HG03558 (cell line): ENCODE measurements at regions not wholly inside any gene's neighbourhood (a gene's known extent, or its start where the extent isn't known, plus 50 kb on each side); places are given as distances from the start of the nearest gene placed in this dataset.

Source experiments
- ATAC-seq: cut with Tn5 transposase; IDR thresholded peaks from one replicate; pipeline ENCODE4 v1.9.1; 2021; ENCODE audit warnings: moderate number of reproducible peaks; ENCODE audit not compliant: unreplicated experiment; ENCODE audit errors: extremely low read depth

DNA sequence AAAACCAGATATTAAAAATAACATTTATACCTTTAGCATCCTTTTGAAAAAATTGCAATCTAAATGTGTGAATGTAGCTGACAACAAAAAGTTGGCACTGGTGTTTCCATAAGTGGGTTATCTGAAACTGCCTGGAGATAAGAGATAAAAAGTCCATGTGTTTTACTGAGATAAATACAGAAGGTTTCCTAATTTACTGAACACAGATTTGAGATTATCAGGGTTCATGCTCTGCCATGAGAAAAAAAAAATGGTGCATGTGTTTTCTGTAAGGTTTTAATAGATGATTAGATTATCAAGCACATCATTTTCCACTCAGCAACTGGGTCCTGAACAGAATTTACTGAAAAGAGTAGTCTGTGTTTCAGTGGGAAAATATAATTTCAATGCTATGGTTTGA lies 326.2 kb upstream of the SLIT2 start:
- no peak for ATAC-seq

DNA sequence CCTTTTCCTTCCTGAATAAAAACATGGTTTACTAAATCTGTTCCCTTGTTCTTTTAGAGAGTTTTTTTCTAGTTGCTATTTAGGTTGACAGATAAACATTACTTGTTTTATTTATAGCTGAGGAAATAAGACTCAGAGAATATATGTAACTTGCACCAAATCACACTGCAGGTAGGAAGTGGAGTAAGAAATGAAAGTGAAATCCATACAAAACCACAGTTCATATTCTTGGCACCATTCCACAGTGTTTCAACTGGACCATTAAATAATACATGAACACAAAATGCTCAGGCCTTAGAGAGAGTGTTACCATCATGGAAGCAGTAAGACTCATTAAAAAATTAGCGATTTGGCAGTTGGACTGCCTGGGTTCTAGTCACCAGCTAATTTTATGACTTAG lies 326.9 kb upstream of the SLIT2 start:
- no peak for ATAC-seq

DNA sequence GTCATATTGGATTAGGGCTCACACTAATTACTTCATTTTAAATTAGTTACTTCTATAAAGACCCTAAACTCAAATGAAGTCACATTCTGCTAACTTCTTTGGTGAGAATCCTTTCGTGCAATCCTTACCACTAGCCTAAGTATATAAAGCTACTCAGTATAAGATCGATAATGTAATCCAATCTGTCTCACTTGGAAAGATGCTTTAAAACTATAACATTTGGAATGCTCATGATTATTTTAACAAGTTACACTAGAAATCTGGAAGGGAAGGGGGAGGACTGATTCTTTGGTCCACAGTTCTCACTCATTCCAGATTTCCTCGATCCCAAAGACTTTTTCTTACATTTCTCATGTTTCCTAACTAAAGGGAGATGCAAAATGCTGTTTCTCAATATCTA lies 336.4 kb upstream of the SLIT2 start:
- no peak for ATAC-seq

DNA sequence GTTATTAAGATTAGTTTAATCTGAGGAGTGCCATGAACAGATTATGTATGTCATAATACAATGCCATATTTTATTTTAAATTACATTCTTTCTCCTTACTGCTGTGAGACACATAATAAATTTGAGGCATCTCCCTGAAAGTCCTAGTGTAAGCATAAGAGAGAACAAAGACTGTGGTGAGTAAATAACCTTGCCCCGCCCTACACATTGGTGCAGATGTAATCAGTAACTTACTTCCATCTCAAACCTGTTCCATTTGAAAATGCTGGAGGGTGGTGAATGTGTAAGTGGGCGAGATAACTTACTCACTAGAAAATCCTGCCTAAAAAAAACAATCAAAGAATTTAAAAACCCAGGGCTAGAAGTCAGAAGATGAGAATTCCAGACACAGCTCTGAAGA lies 338.1 kb upstream of the SLIT2 start:
- no peak for ATAC-seq

DNA sequence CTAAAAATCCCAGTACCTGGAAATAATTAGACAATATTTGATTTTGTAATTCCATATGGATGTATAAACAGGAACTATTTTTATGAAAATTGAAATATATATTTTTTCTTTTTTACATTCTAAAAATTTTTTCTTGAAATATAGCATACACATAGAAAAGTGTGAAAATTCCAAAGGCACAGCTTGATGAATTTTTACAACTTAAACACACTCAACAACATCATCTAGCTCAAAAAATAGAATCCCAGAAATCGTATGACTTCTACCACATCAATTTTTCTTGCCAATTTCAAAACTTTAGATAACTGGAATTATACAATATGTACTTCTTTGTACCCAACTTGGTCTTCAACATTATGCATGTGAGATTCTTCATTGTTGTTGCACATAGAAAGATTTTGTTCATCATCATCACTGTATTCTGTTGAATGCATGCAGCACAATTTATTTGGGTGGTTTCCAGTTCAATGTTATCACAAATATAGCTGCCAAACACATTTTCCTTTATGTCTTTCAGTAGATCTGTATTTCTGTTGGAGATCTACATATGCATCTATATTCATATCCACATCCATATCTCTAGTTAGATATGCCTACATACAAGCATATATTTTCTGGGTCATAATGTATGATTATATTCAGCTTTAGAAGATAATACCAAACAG lies 340.7 kb upstream of the SLIT2 start:
- no peak for ATAC-seq

DNA sequence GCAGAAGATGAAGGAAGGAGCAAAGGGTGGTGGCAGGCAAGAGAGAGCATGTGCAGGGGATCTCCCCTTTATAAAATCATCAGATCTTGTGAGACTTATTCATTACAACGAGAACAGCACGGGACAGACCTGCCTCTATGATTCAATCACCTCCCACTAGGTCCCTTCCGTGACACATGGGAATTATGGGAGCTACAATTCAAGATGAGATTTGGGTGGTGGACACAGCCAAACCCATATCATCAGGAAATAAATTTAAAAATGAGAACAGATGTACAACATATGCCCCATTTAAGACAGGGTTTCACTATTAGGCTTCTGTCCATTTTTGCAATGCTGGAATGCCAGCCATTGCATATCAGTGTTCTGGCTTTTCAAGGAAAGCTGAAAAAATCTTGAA lies 346.7 kb upstream of the SLIT2 start:
- no peak for ATAC-seq

DNA sequence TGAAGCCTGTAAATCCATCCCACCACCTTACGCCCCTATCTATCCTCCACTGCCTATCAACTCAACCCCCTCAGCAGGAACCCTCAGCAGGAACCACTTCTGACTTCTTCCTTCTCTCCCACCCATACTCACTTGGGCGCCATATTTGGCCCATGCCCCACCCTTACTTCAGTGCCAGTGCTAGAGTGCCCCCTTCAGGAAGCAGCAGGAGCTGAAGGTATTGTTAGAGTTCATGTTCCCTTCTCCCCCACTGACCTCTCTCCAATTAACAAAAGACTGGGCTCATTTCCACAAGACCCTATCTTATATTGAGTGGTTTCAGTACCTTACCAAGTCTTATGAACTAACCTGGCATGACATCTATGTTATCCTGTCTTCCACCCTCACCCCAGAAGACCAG lies 363.1 kb upstream of the SLIT2 start:
- no peak for ATAC-seq

DNA sequence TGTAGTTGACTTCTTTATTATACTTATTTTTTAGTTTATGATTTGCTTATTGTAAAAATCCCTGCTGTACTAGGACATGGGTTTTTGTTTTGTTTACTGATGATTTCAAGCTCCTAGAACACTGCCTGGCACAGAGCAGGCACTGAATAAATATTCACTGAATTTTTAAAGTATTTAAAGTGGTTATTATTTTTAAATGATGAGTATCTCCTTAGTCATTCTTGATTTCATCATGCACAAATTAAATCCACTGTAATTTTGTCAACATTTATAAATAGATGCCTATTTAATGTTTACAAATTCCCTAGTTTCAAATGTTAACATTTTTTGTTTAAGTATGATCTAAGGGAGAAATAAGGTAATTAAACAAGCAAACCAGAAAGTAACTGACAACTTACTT lies 367.9 kb upstream of the SLIT2 start:
- ATAC-seq, result no peak

DNA sequence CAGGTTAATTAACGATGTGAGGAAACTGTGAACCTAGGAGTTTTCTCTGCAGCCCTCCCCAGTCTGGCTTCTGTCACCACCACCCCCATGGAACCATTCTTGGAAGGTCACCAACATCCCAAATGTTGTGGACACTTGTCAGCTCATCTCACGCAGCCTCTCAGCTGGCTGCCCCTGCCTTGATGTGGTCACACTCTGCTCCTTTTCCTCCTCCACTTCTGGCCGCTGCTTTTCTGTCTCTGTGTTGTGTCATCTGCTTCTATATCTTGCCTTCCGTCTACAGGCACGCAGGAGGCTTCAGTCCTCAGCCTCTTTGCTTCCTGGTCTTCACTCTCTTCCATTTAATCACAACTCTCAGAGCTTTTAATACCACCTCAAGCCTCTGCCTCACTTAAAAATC lies 371.5 kb upstream of the SLIT2 start:
- ATAC-seq, result no peak

DNA sequence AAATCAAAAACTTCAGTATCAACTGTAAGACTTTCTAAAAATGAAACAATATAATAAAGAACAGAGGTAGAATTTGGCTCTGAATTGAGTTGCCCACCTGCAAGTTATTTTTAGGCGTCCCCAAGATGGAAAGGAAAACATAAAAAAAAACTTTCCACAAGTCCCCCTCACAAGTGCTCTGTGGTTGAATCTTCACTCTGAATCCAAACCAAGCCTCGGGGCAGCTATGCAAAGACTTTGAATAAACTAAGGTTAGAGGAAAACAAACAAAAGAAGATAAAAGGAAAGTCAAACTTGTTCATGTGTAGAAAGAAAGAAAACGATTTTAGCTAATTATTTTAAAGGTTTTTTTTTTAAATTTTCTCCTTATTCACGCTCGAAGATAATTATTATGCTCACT lies 372.4 kb upstream of the SLIT2 start:
- ATAC-seq, result no peak

DNA sequence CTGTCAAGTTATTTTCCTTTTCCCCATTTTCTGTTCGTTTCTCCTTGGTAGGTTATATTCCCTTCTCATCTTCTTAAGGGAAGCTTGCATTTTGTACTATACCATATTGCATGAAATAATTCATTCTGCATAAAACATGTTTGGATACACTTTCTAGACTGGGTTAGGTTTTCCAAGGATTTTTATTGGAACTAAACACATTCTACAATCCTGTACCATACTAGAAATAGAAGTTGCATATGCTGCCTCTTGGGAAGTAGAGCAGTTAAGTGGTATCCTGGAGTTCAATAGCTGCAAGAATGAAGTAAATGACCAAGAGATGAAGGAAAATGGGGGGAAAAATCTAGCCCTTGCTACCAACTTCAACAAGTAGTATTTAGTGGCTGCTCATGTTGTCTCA lies 393.7 kb upstream of the SLIT2 start:
- no peak for ATAC-seq

DNA sequence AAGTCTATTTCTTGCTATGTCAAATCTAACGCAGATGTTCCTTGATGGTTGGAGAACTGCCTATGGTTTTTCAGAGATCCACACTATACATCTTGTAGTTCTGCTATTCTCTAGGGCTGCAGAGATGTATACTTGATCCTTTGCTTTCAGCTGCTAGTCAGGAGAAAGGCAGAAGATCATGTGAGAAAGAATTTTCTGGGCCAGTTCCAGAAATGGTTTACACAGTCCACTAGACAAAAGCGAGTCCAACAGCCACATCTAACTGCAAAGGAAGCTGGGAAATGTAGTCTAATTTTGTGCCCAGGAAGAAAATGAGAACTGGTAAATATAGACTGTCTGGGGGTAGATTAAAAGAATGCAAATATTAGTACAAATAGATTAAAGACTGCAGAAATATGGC lies 394.3 kb upstream of the SLIT2 start:
- ATAC-seq, result no peak

DNA sequence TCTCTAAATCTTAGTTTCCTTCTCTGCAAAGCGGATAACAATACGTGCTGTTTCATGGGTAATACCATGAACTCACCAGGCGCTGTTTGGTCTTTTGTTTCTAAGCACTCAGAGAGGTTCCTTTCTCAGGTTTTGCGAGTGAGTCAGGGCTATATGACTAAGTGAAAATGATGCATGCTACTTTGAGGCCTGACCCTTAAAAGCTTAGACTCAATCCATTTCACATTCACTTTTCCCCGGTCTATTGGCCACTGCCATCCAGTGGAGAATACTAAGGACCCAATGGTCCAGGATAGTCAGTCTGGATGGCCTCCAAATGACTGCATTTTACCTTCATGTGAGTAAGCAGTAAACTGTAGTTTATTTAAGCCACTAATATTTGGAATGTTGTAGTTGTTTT lies 400.8 kb upstream of the SLIT2 start:
- no peak for ATAC-seq

DNA sequence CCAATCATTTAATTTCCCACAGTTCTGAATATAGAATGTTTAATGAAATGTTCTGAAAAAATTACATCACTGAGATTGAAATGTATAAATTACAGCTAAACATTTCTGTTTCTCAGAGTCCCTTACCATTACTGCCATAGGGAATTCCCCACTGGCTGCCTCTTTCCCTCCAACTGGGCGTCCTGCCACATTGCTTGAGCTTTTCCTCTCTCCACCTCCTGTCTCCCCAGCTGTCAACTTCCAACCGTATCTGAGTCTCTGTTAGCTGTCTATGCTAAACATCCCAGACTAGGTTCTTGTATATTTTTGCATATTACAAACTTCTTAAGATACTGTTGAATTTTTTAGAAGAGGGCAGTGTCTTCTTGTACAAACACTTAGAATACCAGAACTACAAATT lies 407.3 kb upstream of the SLIT2 start:
- no peak for ATAC-seq

DNA sequence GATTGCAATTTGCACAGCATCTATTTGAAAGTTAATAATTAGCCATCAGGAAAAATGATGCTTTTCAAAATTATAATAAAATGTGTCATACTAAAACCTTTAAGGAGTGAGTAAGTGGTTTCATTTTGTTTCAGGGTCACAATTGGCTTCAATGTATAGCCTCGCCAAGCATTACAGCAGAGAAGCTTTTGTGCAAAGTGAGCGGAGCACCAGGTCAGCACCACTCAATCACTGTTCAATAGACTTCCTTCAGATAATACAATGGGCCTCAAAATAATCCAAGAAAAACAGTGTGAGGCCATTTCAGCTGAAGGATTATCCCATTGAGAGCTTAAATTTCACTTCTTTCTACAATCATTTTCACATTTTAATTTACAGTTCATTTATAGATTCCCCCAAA lies 409.2 kb upstream of the SLIT2 start:
- ATAC-seq, result no peak

DNA sequence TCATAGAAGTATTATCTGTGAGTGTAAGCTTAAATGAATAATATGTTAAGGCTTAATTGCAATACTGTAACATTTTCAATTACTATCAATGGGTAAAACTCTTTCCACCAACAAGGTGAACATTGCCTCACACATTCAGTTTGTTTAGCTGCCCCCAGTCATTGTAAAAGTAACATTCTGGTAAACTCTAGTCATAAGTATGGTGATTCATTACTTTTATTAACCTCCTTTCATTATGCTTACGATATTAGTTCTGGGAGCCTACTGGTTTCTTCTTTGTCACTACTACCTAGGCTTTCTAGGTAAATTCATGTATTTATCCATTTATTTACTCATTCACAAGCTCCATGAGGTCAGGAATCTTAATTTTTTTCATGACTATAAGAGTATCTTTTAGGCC lies 412.8 kb upstream of the SLIT2 start:
- ATAC-seq, result no peak

DNA sequence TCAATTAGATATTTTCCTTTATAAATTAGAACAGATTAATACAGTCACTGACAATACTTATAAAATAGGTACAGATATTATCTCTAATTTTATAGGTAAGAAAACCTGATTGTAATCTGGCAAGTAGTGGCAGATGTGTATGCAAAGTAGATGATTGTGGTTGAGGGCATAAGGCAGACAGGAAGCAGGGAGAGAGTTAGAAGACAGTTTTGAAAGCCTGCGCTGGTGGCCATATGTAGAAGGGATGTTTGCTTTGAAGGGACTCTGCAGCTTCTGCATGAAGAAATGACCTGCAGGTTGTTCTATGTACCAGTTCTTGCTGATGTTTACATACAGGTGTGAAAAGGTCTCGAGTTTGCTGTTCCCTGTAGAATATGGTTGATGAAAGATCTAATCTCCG lies 416.3 kb upstream of the SLIT2 start:
- ATAC-seq, result no peak

DNA sequence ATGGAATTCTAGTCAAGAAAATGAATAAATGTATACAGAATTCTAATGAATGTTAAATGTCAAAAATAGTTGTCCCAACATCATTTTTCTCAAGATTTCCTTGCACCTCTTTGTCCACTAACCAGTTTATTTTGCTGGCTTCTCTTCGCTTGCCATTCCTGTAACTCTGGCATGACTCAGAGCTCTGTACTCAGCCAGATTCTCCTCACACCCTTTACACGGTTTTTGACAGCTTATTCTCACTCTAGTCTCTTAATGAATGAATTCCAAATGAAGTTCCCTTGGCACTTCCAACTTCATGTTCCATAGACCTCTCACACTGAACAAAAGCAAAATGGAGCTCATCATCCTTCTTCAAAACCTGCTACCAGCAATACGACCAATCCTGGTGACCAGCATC lies 419.3 kb upstream of the SLIT2 start:
- no peak for ATAC-seq

DNA sequence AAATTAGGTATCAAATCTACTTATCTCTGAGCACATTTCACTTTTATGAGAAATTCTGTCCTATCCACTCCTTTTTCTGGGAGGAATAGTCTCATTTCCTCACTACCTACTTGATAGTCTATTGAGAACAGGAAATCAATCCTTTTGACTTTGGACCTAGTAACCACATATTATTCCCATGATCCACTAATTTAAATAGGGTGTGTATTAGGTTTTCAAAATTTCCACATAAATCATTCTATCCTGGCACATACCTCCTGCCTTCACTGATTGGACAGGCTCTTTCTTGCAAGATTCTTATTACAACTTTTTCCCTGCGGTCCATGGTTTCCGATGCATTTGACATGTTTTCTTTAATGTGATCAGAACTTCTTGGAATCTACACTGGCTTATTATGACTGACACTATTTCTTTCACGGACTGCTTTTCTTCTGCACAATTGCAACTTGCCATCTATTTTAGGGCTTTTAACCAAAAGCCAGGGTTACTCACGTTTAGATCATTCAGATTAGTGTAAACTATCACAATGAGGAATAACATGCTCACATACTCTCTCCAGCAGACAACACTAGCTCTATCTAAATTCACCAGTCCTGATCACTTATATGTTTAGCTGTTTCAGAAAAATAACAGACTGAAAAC lies 419.9 kb upstream of the SLIT2 start:
- no peak for ATAC-seq

DNA sequence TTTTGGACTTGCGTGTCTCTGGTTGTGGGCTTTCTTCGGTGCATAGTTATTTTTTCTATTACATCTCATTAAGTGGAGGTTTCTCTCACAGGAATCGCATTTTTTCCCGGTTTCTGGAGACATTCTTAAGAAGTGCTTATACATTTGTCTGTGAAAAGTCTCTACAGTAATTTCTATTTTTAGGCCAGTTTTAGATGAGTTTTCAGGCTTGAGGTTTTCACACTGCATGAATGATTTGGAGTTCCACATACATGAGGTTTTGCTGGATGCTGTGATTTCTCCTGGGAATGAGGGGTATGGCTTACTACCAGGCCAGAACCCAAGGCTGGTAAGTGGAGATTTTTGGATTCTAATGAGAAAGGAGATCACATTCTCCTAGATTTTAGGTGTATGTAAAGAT lies 422.6 kb upstream of the SLIT2 start:
- no peak for ATAC-seq

DNA sequence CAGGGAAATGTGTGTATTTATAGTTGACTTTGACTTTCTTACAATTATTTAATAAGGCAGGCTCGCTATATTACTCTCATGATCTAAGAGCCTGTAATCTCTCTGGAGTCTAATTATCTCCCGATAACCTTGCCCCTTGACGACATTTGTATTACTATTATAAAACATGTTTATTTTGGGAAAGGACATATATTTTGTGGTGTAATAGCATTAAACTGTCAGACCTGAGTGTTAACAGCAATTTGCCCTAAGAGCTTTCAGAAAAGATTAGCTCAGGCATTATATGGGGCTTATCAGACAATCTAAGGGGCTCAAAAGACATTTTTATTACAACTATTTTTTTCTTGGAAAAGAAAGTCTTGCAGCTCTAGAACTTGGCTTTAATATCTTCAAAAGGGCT lies 427.9 kb upstream of the SLIT2 start:
- ATAC-seq, result no peak

DNA sequence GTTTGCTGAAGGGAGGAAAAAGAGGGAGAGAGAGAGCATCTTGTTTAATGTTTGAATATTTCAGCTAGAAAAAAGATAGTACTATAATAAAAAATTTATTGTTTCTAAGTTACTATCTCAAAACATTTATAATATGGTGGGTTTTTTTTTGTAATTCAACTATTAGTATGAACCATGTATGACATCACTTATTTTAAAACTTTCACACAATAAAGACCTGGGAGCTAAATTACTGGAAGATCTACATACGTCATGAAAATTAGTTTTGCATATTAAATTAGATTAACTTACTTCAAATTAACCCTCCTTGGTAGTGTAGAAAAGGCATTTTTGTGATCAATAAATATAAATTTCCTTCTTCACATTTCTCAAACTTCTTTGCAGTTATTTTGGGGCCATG lies 432.0 kb upstream of the SLIT2 start:
- ATAC-seq, result no peak

DNA sequence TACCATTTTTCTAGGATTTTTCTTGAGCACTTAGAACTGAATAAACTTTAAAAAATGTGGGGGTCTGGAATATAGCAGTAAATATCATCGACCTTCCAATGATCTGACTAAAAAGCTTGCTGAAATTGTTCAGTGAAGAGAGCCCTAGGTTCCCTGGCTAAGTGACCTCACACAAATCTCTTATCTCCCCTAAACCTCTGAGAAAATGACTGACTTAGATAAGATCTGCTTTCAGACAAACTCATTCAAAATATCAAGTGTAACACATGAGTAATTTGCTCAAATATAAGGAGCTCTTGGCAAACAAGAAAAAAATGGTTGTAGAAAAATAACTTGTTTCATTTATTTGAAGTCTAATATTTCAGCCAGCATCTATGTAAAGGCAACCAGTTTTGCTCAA lies 441.7 kb upstream of the SLIT2 start:
- no peak for ATAC-seq
